NOMO-1 treated with DMSO at 0.1 percent for 48 hours (cell line): ENCODE measurements at regions not wholly inside any gene's neighbourhood (a gene's known extent, or its start where the extent isn't known, plus 50 kb on each side); places are given as distances from the start of the nearest gene placed in this dataset.

ENCODE experiments used
- DNase-seq: peaks from one replicate; lab custom pipeline; 2025; ENCODE audit not compliant: unreplicated experiment; lab: John Stamatoyannopoulos, UW

- DNase-seq: no peak
Measured at GRCh38 chr16:66266436-66267291, 99.8 kb upstream of the CDH5 start.

- DNase-seq: no peak
Measured at GRCh38 chr16:66265556-66266141, 100.8 kb upstream of the CDH5 start.

- DNase-seq: no peak
Measured at GRCh38 chr16:66265048-66265415, 101.5 kb upstream of the CDH5 start.

- DNase-seq: no peak
Measured at GRCh38 chr16:66264311-66265047, 102.0 kb upstream of the CDH5 start.

- no peak for DNase-seq
Measured at GRCh38 chr16:66263973-66264310, 102.5 kb upstream of the CDH5 start.

- no peak for DNase-seq
Measured at GRCh38 chr16:66263168-66263972, 103.1 kb upstream of the CDH5 start.

- no peak for DNase-seq
Measured at GRCh38 chr16:66262253-66263167, 104.0 kb upstream of the CDH5 start.

GRCh38 chr16:66261826-66262225 lies 104.7 kb upstream of the CDH5 start:
- no peak for DNase-seq

- no peak for DNase-seq
Measured at GRCh38 chr16:66260522-66261254, 105.8 kb upstream of the CDH5 start.

GRCh38 chr16:66258916-66259845 lies 107.3 kb upstream of the CDH5 start:
- DNase-seq: no peak

- DNase-seq: no peak
Measured at GRCh38 chr16:66256919-66257318, 109.6 kb upstream of the CDH5 start.

- DNase-seq: no peak
Measured at GRCh38 chr16:66255647-66256046, 110.8 kb upstream of the CDH5 start.

GRCh38 chr16:66254751-66255150 lies 111.7 kb upstream of the CDH5 start:
- DNase-seq: no peak

- no peak for DNase-seq
Measured at GRCh38 chr16:66254106-66254505, 112.4 kb upstream of the CDH5 start.

- DNase-seq: no peak
Measured at GRCh38 chr16:66251476-66252160, 114.9 kb upstream of the CDH5 start.

- no peak for DNase-seq
Measured at GRCh38 chr16:66250686-66251431, 115.6 kb upstream of the CDH5 start.
